ENCODE measurements at regions not wholly inside any gene's neighbourhood (a gene's known extent, or its start where the extent isn't known, plus 50 kb on each side); places are given as distances from the start of the nearest gene placed in this dataset.

- no peak for TF ChIP-seq CTCF (IDR thresholded peaks at IDR 0.05 in 4 of 5, conservative IDR thresholded peaks at IDR 0.05 in 1 of 5)
- no peak for TF ChIP-seq POLR2A (IDR thresholded peaks at IDR 0.05)
Observed at GRCh38 chr17:83012200-83012785, 67.1 kb upstream of the METRNL start.
